ENCODE measurements at regions not wholly inside any gene's neighbourhood (a gene's known extent, or its start where the extent isn't known, plus 50 kb on each side); places are given as distances from the start of the nearest gene placed in this dataset.

DNA sequence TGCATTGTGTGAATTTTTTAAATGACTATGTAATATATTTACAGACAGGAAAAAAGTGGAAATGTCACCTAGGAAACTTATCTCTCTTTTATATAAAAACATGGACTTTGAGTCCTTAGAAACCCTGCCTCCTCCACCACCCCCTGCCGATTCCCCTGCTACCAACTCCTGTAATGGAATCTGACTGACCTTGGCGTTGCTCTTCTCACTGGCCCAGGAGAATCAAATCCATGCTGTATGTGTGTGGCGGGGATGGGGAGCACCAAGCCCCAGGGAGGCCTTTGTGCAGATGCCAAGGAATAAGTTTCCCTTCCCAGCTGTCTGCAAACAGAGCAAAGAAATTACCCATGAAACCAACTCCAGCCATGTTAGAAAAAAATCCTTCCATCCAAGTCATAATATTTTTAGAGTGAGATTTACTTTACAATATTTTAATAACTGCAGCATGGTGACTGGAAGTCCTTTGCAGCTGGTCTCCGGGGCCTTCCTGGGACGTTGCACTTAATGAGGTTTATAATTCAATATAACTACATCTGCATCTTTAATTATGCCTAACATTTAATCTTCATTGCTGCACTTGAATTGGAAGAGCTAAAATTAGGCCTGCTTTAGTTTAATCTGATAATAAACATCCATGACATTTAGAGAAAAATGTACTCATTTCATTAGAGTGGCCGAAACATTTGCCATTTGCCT is 111.4 kb upstream of the CACUL1 start:
- no peak for TF ChIP-seq CTCF (IDR thresholded peaks at IDR 0.05; ENCODE audit: low read depth, low read length)
- H3K27ac ChIP-seq: no peak overlapping the region
- no peak for DNase-seq (ENCODE audit: low read depth in 1 of 2, low spot score in 1 of 2)
- H3K4me3 ChIP-seq: no peak overlapping the region
- H3K9me3 ChIP-seq (ENCODE audit: low read depth): no peaks in the 10 kb centered on the region
- no peaks in the 10 kb centered on the region for H3K36me3 ChIP-seq
- H3K27me3 ChIP-seq: no peaks in the 10 kb centered on the region
- peaks cover 8% of the 10 kb centered on the region for H3K4me1 ChIP-seq (ENCODE audit: low read depth)

GRCh38 chr10:118867768-118868167 is 113.0 kb upstream of the CACUL1 start:
- no peak for DNase-seq (ENCODE audit: low read depth in 1 of 2, low spot score in 1 of 2)
- no peak for TF ChIP-seq CTCF (IDR thresholded peaks at IDR 0.05; ENCODE audit: low read depth, low read length)

GRCh38 chr10:118868589-118868988 is 113.8 kb upstream of the CACUL1 start:
- H3K27ac ChIP-seq: no peak overlapping the region
- no peaks in the 10 kb centered on the region for H3K27me3 ChIP-seq
- no peaks in the 10 kb centered on the region for H3K36me3 ChIP-seq
- H3K4me3 ChIP-seq: no peak overlapping the region
- no peak for DNase-seq (ENCODE audit: low read depth in 1 of 2, low spot score in 1 of 2)
- H3K9me3 ChIP-seq (ENCODE audit: low read depth): no peaks in the 10 kb centered on the region
- peaks cover 9% of the 10 kb centered on the region for H3K4me1 ChIP-seq (ENCODE audit: low read depth)
- TF ChIP-seq CTCF (IDR thresholded peaks at IDR 0.05; ENCODE audit: low read depth, low read length): no peak

More at GRCh38 chr10:118867768-118868167, 113.0 kb upstream of the CACUL1 start:
- Histone ChIP-seq H3K9me3 (ENCODE audit: low read depth) (no peaks in the 10 kb centered on the region), H3K36me3 (no peaks in the 10 kb centered on the region), H3K27me3 (no peaks in the 10 kb centered on the region), H3K27ac (no peak overlapping the region), H3K4me3 (no peak overlapping the region), H3K4me1 (ENCODE audit: low read depth) (peaks cover 9% of the 10 kb centered on the region)

DNA sequence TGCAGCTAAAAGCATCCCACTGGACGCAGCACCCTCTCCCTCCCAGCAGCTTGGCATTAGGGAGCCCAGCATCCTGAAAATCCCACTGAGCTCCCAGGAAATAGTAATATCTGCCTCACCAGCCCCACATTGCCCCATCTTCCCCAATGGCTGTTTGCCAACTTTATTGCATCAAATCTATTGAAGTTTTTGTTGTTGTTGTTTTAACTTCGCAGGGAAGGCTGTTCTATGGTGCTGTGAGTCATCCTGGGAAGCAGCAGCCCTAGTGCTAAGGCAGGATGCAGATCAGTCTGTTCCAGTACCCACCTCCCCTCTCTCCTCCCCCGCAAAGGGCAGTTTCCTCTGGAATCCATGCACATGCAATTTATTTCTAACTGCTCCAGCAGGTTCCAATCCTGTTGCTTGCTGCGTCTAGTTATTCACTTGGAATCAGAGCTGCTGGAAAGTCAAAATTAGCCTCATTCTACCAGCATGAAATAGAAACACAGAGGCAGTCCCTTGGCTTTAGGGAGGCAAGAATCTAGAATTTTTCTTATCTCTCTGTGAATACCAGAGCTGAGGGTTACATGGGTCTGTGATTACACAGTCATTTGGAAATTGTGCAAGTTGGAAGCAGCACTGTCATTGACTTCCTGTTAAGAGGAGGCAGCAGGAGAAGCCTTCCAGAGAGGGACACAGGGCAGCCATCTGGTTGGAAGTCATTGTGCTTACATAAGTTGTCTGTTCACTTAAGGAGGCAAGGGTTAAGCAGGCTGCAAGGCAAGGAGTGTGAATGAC is 115.9 kb upstream of the CACUL1 start:
- peak; percentile 44 to 94 for DNase-seq (ENCODE audit: low read depth in 1 of 2, low spot score in 1 of 2)
- no peak for TF ChIP-seq CTCF (IDR thresholded peaks at IDR 0.05; ENCODE audit: low read depth, low read length)
- Histone ChIP-seq H3K4me3 (no peak overlapping the region), H3K27me3 (no peaks in the 10 kb centered on the region), H3K36me3 (no peaks in the 10 kb centered on the region), H3K9me3 (ENCODE audit: low read depth) (no peaks in the 10 kb centered on the region), H3K4me1 (ENCODE audit: low read depth) (peaks cover 9% of the 10 kb centered on the region), H3K27ac (peak overlapping the region; percentile 31)

- peak overlapping the region; percentile 31 for H3K27ac ChIP-seq
- DNase-seq (ENCODE audit: low read depth in 1 of 2, low spot score in 1 of 2): no peak
- no peaks in the 10 kb centered on the region for H3K9me3 ChIP-seq (ENCODE audit: low read depth)
- peaks cover 9% of the 10 kb centered on the region for H3K4me1 ChIP-seq (ENCODE audit: low read depth)
- no peak overlapping the region for H3K4me3 ChIP-seq
- TF ChIP-seq CTCF (IDR thresholded peaks at IDR 0.05; ENCODE audit: low read depth, low read length): no peak
- H3K36me3 ChIP-seq: no peaks in the 10 kb centered on the region
- H3K27me3 ChIP-seq: no peaks in the 10 kb centered on the region
Observed at GRCh38 chr10:118871244-118871865, 116.6 kb upstream of the CACUL1 start.
